BJ (cell line): ENCODE measurements at regions not wholly inside any gene's neighbourhood (a gene's known extent, or its start where the extent isn't known, plus 50 kb on each side); places are given as distances from the start of the nearest gene placed in this dataset.

Experiments used
- CTCF ChIA-PET: fragments of 350-600 bp; formaldehyde crosslinking; extraction: SDS; loops from one replicate; lab custom pipeline; 2021; ENCODE audit warnings: antibody characterized with exemption, inconsistent platforms; lab: Yijun Ruan, JAX
- POLR2A ChIA-PET: fragments of 300-600 bp; sonication (Branson Sonifier 250); formaldehyde crosslinking; extraction: SDS; loops from one replicate; lab custom pipeline; 2021; ENCODE audit warnings: antibody characterized with exemption; lab: Charles Lee
- DNase-seq: peaks from one replicate; pipeline ENCODE4 v3.0.0-alpha.2; 2011; ENCODE audit warnings: low read depth
- H3K27me3 ChIP-seq: 2 replicates; pipeline ENCODE4 v1.6.0; 2011; ENCODE audit warnings: low read length; ENCODE audit not compliant: control insufficient read depth, insufficient read depth
- H3K36me3 ChIP-seq: 2 replicates; pipeline ENCODE4 v1.5.1; 2011; ENCODE audit warnings: low read length; ENCODE audit not compliant: control insufficient read depth, insufficient read depth
- H3K4me3 ChIP-seq: 2 replicates; pipeline ENCODE4 v1.5.1; 2011; ENCODE audit warnings: low read depth, mild to moderate bottlenecking, control low read depth, low read length
- CTCF ChIP-seq: IDR thresholded peaks from 2 replicates; pipeline ENCODE4 v1.5.1; 2011; ENCODE audit warnings: low read depth, mild to moderate bottlenecking, control low read depth, inconsistent platforms, low read length, moderate library complexity; ENCODE audit not compliant: insufficient read depth

- no peak for TF ChIP-seq CTCF
- no peaks in the 10 kb centered on the region for H3K36me3 ChIP-seq
- ChIA-PET CTCF (no interaction called here), POLR2A (no interaction called here)
- no peaks in the 10 kb centered on the region for H3K27me3 ChIP-seq
- no peak for DNase-seq
- H3K4me3 ChIP-seq = no peak overlapping the region
These were observed 402.2 kb downstream of the NR2F2 start for GRCh38 chr15:96732704-96733103.

GRCh38 chr15:96733721-96734120 is 403.2 kb downstream of the NR2F2 start:
- no peak for DNase-seq
- H3K36me3 ChIP-seq = no peaks in the 10 kb centered on the region
- no peaks in the 10 kb centered on the region for H3K27me3 ChIP-seq
- no peak overlapping the region for H3K4me3 ChIP-seq
- CTCF ChIA-PET = no interaction called here
- TF ChIP-seq CTCF = no peak
- POLR2A ChIA-PET = no interaction called here

- POLR2A ChIA-PET = no interaction called here
- Histone ChIP-seq H3K36me3 (no peaks in the 10 kb centered on the region), H3K27me3 (no peaks in the 10 kb centered on the region), H3K4me3 (no peak overlapping the region)
- no peak for DNase-seq
- no peak for TF ChIP-seq CTCF
- CTCF ChIA-PET = no interaction called here
These were observed 405.2 kb downstream of the NR2F2 start for GRCh38 chr15:96735632-96736240.

GRCh38 chr15:96736384-96736783 is 405.9 kb downstream of the NR2F2 start:
- no peak for TF ChIP-seq CTCF
- no peak for DNase-seq
- no peaks in the 10 kb centered on the region for H3K27me3 ChIP-seq
- H3K4me3 ChIP-seq = no peak overlapping the region
- POLR2A ChIA-PET = no interaction called here
- CTCF ChIA-PET = no interaction called here
- no peaks in the 10 kb centered on the region for H3K36me3 ChIP-seq

DNA sequence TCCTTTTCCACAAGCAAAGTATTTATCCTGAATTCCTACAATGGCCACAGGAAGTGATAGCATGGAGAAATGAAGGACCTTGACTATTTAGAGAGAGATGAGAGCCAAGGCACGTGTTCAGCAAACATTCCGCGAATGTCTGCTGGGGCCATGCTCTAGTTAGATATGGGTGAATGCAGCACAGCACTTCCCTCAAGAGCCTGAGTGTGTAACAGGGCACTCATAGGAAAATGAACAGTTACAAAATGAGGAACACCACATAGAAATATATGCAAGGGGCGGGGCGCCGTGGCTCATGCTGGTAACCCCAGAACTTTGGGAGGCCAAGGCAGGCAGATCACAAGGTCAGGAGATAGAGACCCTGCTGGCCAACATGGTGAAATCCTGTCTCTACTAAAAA is 406.9 kb downstream of the NR2F2 start:
- H3K36me3 ChIP-seq = no peaks in the 10 kb centered on the region
- no peak for TF ChIP-seq CTCF
- ChIA-PET CTCF (no interaction called here), POLR2A (no interaction called here)
- H3K27me3 ChIP-seq = no peaks in the 10 kb centered on the region
- DNase-seq = no peak
- H3K4me3 ChIP-seq = no peak overlapping the region
